Glomerular visceral epithelial cell (primary cell): ENCODE measurements at regions not wholly inside any gene's neighbourhood (a gene's known extent, or its start where the extent isn't known, plus 50 kb on each side); places are given as distances from the start of the nearest gene placed in this dataset.

Experiments used
- DNase-seq: peaks from one replicate; pipeline ENCODE4 v3.0.0-alpha.2; 2016; ENCODE audit errors: extremely low spot score

GRCh38 chr1:81490614-81491013 is 310.1 kb upstream of the ADGRL2 start:
- DNase-seq: no peak

GRCh38 chr1:81489372-81489934 is 311.3 kb upstream of the ADGRL2 start:
- DNase-seq: no peak

DNA sequence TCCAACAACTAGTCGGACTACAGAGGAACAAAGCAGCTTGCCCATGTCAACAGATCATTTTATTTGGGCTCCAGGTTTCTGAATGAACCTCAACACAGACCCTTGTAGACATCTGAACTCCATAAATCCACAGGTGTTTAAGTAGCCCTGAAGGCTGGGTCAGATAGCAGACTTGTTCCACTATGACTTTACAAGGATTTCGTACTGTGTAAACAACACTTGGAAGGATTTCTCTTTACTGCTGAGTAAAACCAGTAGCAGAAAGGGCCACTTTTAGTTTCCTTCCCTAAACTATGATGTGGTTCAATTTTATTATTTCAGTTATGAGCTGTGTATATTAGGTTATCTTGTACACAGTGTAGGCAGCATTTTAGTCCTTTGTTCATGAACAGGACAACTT is 316.4 kb upstream of the ADGRL2 start:
- no peak for DNase-seq

DNA sequence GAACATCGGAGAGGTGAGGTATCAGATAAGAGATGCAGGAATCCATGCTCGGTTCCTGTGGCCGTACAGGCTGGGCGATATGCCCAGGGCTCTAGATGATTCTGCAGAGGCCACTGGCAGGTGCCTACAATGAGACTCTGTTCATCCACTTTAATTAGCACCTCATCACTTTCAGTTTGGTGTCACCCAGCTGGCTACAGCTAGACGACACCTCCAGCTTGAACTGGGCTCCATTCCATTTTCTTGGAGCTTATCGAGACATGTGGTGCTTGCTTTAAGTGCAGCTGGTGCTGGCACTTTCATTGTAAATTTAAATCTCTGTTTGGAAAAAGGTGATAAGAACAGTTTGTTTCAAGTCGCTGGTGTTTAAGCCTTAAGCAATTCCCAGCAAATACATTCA is 322.5 kb upstream of the ADGRL2 start:
- DNase-seq: no peak

- DNase-seq: no peak
Measured at GRCh38 chr1:81477710-81478109, 323.0 kb upstream of the ADGRL2 start.

- no peak for DNase-seq
Measured at GRCh38 chr1:81472387-81472786, 328.3 kb upstream of the ADGRL2 start.

GRCh38 chr1:81471255-81471654 is 329.5 kb upstream of the ADGRL2 start:
- DNase-seq: no peak

- no peak for DNase-seq
Measured at GRCh38 chr1:81470275-81470674, 330.5 kb upstream of the ADGRL2 start.

GRCh38 chr1:81467383-81467782 is 333.4 kb upstream of the ADGRL2 start:
- DNase-seq: peak; percentile 4

GRCh38 chr1:81466961-81467360 is 333.8 kb upstream of the ADGRL2 start:
- DNase-seq: no peak

- DNase-seq: no peak
Measured at GRCh38 chr1:81463936-81464837, 336.5 kb upstream of the ADGRL2 start.

DNA sequence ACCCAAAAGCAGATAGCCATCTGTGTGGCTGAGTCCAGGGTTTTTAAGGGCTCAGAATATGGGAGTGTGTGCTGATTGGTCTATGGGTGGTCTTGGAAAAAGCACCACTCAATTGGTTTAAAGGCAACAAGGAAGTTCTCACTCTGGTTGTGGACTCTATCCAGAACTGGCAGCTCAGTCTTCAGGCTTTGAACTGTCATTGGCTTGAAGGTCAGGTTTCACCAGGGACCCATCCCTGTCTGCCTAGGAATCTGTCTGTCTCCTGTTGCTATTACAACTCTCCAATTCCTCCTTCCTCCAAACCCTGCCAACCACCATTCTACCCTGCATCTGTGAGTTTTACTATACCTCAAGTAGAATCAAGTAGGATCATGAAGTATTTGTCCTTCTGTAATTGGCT is 341.7 kb upstream of the ADGRL2 start:
- DNase-seq: no peak

- DNase-seq: no peak
Measured at GRCh38 chr1:81458186-81458585, 342.5 kb upstream of the ADGRL2 start.

DNA sequence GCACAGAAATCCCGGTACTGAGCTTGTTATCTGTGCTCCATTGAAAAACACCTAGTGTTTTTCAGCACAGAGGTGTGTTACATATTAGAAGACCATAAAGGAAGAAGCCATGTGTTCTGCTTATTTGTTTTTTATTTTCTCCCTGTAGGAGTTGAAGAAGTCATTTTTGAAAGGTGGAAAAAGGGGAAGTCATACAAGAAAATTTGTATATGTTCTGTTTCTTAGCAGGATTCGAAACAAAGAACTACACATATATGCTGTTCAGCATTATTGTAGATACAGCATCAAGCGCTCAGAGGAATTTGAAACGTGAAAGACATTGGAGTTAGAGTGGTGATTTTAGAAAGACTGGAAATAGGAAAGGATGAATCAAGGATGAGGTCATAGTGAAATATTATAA is 345.3 kb upstream of the ADGRL2 start:
- DNase-seq: no peak

DNA sequence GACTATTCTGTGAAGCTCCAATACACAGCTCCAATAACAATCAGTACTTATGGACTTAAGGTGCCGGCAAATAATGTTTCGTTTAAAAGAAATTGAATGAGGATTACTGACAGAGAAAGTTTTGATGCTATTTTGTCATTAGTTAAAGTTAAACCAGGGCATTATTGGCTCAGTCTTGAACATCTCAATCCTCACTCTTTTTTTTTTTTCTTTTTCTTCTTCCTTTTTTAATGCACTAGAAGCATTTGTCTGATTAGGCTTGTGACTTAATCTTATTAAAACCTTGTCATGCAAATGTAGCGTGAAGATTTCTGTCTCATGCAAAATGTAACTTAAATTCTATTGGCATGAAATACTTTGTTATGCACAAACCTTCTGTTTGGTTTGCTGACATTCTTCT is 346.8 kb upstream of the ADGRL2 start:
- DNase-seq: no peak

- no peak for DNase-seq
Measured at GRCh38 chr1:81453367-81453703, 347.4 kb upstream of the ADGRL2 start.

DNA sequence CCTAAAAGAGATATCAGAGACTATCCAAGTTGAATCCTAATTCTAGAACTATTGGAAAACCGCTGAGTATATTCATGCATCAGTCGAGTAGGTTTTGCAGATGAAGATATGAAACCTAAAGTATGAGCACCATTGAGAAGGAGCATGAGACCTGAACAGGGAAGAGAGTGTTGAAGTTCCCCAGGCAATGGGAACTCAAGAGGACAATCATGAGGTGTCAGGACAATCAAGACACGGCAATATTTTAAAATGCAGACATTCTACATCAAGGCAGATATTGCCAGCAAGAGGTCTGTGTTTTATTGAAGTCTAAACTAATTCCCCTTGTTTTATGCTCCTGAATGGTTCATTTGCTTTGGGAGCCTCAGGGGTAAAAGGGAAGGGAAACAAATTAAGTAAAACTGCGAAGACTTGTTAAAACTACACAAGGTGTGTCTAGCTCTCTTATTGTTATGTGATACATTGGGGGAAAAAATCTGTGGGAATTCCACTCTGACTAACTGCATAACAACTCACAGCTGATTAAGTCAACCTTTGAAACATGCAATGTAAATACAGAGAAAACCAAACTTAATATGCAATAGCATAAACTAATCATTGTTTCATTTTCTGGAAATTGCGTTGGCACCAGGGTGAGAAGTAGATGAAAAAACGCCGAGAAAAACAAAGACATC is 347.9 kb upstream of the ADGRL2 start:
- no peak for DNase-seq

- peak; percentile 8 for DNase-seq
Measured at GRCh38 chr1:81449786-81450185, 350.9 kb upstream of the ADGRL2 start.

DNA sequence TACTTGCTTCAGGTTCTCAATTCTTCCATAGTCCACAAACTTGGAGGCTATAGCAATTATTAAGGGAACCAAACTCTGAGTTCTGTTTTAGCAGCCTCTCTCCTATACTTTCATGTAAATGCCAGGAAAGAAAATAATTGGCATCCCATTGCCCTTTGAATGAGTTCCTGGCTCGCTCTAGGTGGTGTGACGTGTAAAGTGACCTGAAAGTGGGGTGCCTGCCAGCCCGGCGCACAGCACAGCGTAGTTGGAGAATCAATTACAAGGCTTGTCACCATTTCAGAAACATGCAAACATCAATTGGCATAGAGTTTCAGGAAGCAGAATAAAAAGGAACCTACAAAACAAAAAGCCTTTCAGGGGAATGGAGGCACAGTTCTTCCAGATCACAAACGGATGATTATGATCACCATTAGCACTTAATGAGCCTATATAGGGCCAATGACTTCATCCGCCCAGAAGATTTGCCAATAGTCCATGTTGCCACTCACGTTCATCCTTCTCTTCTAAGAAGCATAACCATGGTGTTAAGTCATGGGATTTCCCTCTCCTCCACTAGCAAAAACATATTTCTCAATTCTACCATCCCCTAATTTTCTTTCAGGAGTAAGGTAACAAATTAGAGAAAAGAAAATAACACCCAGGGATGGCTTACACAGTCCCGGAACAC is 354.6 kb upstream of the ADGRL2 start:
- no peak for DNase-seq

DNA sequence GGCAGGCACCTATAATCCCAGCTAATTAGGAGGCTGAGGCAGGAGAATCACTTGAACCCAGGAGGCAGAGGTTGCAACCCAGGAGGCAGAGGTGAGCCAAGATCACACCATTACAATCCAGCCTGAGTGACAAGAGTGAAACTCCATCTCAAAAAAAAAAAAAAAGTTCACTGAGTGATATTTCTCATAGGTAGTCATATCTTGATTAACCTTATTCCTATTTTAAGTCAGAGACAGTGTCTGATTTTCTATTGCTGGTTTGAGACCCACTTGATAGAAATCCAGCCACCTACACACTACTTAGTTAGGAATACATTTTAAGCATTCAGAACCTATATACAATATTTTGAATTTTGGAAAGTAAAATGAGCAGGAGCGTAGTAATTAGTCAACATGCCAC is 357.4 kb upstream of the ADGRL2 start:
- no peak for DNase-seq

DNA sequence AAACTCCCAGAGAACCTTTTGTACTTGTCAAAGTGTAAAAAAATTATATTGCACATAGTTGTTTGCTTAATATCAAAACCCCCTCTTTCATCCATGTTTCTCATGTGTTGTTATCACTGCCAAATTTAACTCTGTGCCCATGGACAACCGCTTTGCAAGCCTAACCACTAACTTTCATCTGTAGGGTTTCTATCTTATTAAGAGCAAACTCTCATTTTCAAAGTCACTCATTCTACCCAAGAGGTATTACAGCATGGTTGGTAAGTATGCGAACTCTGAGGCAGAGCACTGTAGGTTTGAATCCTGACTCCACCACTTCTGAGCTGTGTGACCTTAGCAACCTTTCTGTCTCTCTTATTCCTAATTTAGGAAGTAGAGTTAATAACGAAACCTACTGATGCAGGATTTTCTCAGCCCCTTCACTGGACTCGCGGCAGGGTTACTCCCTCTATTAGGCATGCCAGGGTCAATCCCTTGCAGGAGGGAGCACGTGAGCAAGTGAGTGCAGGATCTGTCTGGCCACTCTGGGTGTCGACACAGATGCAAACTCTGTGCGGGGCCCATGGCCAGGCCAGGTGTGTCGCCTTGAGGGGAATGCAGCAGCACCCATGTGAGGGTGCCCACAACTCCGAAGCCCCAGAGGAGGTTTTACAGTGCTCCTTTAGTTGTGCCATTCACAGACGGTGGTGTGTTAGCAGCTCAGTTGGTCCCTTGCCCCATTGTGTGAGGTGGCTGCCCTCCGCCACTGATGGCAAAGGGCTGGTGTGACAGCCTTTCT is 361.5 kb upstream of the ADGRL2 start:
- no peak for DNase-seq

GRCh38 chr1:81437649-81438048 is 363.1 kb upstream of the ADGRL2 start:
- DNase-seq: no peak
